HG02852 (cell line): ENCODE measurements at regions not wholly inside any gene's neighbourhood (a gene's known extent, or its start where the extent isn't known, plus 50 kb on each side); places are given as distances from the start of the nearest gene placed in this dataset.
"Not testable (repeated sequence)": the region's sequence is repeated elsewhere in the genome, so short reads cannot be mapped to it uniquely, and the experiment has no call there.

ENCODE experiments used
- ATAC-seq: cut with Tn5 transposase; IDR thresholded peaks from one replicate; pipeline ENCODE4 v1.9.1; 2021; ENCODE audit warnings: mild to moderate bottlenecking, moderate library complexity; ENCODE audit not compliant: unreplicated experiment

DNA sequence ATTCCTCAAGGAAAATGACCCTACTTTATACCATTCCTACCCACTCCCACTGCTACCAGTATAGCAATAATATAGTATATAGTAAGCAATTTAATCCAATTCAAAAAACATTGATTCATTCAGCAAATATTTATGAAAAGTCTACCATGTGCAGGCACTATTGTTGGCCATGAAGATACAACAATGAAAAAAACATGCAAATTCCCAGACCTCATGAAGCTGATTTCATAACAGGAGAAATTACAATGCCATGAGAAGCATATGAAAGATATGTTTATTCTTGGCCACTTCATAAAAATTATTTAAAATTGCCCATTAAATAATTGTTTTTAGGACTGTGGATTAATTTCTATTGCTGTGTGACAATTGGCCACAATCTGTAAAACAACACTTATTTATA lies 315.8 kb upstream of the COL8A1 start:
- ATAC-seq: no peak

- no peak for ATAC-seq
Measured at GRCh38 chr3:99321261-99321660, 317.1 kb upstream of the COL8A1 start.

- no peak for ATAC-seq
Measured at GRCh38 chr3:99319961-99320360, 318.4 kb upstream of the COL8A1 start.

GRCh38 chr3:99319450-99319849 lies 318.9 kb upstream of the COL8A1 start:
- ATAC-seq: no peak

GRCh38 chr3:99317201-99317600 lies 321.2 kb upstream of the COL8A1 start:
- no peak for ATAC-seq

DNA sequence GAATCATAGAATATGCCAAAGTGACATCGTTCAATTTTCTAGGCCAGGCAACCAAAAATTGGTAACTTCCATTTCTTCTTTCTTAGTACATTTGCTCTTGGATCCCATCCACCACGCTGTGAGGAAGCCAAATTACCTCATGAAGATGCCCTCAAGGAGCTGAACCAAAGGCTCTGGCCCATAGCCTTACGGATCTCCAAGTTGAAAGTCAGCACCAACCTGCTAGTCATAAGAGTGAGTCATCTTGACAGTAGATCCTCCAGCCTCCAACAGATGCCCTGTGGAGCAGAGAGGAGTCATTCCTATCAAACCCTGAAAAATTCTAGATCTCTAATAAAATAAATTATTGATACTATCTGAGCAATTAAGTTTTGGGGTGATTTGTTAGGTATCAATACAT lies 322.5 kb upstream of the COL8A1 start:
- no peak for ATAC-seq

DNA sequence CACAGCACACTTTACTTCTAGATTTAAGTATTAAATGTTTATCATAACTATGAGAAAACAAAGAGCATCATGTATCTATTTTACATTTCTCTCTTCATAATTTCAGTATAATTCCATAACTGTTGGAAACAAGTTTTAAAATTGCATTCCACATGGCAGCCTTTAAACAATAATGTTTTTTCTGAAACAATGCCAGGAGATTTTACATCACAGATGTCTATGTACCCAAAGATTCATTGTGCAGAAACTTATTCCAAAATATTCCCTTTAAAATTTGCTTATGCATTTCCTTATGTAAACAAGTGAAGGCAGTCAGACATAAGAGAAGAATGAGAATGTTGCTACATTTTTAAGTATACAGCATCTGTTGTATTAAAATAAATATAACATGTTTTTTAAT lies 324.9 kb upstream of the COL8A1 start:
- no peak for ATAC-seq

- ATAC-seq: no peak
Measured at GRCh38 chr3:99298661-99299060, 339.7 kb upstream of the COL8A1 start.

GRCh38 chr3:99295836-99296235 lies 342.6 kb upstream of the COL8A1 start:
- no peak for ATAC-seq

DNA sequence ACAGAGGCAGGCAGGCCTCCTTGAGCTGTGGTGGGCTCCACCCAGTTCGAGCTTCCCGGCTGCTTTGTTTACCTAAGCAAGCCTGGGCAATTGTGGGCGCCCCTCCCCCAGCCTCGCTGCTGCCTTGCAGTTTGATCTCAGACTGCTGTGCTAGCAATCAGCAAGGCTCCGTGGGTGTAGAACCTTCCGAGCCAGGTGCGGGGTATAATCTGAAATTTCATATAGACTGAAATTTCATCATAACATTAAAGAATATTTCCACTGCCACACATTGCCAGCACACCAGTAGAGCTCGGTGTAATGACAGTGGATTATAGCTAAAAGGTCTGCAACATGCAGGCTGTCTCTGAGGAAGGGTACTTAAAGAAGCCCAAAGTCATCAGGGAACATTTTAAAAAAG lies 344.3 kb upstream of the COL8A1 start:
- ATAC-seq: not testable (repeated sequence)

- ATAC-seq: no peak
Measured at GRCh38 chr3:99287876-99288275, 350.5 kb upstream of the COL8A1 start.

DNA sequence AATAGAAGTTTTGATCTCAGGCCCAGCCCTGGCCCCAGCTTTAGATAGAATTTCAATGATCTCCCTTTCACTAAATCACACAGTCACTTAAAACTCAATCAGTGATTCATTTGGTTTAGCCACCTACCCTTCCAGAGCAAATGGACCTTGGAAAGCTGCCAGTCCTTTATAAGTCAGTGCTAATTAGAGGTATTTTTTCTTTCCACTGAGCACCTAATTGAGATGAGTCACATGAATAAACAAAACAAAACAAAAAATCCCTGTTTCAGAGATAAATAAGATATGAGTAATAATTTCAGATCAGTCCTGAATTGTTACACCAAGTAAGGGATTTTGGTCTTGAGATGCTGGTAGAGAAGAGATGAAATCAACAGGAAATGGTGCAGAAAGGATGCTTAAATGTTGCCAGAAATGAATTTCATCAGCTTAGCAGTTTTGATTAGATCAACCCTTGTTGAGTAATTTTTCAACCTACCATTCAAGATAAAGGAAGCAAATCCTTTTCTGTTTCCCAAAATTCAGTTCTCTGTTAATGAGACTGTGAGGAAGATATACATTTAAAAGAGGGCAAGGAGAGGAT lies 352.0 kb upstream of the COL8A1 start:
- ATAC-seq: no peak

DNA sequence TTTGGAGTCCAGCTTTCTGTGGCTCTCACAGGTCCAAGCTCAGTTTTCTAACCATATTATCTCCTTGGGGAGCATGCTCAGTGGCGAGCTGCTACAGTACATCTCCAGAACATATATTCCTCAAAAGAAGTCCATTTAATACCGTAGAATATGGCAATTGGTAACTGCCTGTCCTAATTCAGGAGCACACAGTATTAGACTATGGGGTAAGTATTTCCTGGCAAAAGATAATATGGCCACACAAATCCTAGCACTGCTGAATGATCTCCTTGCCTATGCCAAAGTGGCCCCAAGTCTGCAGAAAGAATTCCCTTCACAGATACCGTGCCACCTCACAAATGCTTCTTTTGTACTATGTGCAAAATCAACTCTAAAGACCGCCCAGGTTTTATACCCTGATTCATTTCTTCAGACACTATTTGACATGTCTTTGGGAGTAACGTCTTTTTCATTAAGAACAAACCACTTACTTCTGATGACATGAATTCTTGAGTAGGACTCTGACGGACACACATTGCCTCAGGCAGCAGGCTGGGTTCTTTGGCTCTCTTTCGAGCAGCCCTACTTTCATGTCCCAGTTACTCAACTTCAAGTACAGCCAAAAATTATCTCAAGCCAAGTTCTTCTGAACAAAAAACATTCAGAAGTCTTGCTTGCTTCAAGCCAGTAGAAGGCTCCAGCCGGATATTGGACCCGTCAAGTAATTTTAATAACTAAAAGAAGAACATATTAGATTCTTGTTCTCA lies 368.3 kb upstream of the DCBLD2 start:
- no peak for ATAC-seq

DNA sequence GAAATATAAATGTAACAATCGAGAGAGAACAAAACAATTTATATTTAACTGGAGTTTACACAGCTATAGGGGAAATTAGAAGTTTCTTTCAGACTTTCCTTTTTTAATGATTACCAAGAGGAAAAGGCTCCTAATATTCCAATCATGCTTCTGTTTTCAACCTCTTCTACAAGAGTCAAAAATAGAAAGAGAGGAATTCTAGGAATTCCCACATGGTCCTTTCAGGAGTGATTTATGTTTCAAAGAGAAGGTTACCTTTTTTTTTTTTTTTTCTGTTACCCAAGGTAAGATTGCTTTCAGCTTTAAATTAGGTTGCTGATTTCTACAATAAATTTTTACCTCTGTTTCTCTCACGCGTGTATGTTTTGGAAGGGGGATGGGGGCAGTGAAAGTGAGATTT lies 355.3 kb upstream of the DCBLD2 start:
- no peak for ATAC-seq

DNA sequence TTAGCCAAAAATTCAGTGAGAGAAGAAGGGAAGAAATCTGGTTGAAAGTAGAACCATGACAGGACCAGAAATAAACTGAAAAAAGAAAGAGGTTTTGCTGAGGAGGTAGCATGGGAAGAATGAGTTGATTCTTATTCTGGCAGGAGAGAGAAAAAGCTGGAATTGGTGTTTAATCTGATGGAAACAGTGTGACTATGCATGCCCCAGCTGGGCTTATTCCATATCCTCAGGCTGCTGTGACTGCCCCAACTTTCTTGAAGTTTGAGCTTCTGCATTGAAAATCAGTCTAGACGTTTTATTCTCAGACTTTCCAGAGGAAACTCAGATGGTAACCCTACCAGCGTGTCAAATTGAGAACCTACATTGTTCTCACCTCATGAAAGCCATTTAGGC lies 352.5 kb upstream of the DCBLD2 start:
- ATAC-seq: no peak

GRCh38 chr3:99250821-99251355 lies 349.4 kb upstream of the DCBLD2 start:
- no peak for ATAC-seq

GRCh38 chr3:99250272-99250671 lies 348.8 kb upstream of the DCBLD2 start:
- ATAC-seq: no peak

DNA sequence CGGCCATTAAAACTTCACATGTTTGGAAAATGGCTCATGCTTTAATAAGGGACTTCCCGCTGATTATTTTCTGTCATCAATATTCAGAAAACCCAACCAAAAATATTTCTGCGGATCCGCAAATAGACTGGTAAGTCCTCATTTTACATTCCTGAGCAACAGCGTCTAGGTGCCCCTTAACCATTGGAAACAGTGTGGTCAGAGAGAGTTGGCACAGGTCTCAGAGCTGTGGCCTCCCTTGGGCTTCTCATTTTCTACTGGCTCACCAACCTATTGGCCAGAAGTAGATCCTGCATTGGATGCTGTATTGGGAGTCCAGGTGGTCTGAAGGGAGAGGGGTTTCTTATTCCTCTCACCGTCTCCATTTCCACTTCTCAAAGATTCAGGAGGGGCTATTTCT lies 348.1 kb upstream of the DCBLD2 start:
- no peak for ATAC-seq

GRCh38 chr3:99248913-99249312 lies 347.4 kb upstream of the DCBLD2 start:
- no peak for ATAC-seq

DNA sequence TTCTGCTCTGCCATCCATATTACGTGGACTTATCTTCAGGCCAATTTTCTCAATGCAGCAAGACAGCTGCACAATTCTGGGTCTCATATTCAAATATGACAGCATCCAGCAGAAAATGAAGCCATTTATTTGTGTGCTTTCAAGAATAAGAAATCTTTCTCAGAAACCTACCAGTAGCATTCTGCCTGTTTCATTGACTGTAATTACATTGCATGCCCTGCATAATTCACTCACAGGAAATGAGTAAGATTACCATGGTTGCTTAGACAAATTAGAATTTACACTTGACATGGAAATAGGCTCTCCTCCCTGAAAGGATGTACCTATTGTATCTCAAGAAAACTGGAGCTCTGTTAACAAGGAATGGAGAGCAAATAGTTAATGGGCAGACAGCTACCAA lies 346.6 kb upstream of the DCBLD2 start:
- no peak for ATAC-seq

DNA sequence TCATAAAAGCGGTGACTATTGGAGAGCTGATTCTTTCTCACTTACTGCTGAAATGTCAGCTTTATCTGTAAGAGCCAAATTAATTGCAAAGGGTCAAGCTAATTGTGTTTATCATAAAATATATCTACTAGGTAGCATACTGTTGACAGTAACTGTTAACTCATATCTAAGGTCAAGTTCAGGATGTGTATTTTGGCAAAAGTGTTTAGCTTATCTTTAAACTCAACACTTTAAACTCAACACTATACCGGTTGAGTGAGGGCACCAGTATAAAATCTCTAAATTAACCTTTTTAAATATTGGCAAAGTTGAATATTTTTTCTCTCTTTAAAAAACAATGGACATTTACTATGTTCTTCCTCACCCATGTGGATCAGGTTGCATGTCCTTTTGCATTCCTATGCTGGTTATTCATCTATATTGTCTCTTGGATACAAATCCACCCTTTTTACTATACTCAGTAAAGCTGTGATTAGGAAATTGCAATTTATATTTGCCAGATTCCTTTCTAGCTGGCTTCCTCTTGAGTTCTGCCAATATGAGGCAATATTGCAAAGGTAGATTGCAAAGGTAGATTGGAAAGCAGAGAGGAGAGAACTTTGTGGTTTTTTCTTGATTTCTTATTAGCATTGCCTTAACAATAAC lies 344.6 kb upstream of the DCBLD2 start:
- no peak for ATAC-seq

DNA sequence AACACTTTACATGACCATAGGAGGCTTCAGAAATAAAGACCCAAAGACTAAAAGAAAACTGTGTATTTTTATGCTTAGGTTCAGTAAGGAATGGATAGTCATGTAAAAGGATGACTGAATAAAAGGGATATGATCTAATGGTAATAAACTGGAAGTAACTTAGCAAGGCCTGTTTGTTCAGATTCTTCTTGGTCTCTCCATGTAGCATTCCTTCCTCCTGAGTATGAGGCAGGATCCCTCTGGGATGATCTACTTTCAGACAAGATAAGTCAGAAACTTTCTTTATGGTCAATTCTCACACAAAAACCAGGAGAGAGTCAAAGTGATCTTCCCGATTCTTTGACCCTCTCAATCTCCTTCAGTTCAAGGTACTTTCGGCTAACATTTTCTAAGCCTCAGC lies 340.8 kb upstream of the DCBLD2 start:
- ATAC-seq: no peak
